EL (cell line): ENCODE measurements at regions not wholly inside any gene's neighbourhood (a gene's known extent, or its start where the extent isn't known, plus 50 kb on each side); places are given as distances from the start of the nearest gene placed in this dataset.

Source experiments
- DNase-seq: peaks from one replicate; pipeline ENCODE4 v3.0.0-alpha.2; 2016

DNA sequence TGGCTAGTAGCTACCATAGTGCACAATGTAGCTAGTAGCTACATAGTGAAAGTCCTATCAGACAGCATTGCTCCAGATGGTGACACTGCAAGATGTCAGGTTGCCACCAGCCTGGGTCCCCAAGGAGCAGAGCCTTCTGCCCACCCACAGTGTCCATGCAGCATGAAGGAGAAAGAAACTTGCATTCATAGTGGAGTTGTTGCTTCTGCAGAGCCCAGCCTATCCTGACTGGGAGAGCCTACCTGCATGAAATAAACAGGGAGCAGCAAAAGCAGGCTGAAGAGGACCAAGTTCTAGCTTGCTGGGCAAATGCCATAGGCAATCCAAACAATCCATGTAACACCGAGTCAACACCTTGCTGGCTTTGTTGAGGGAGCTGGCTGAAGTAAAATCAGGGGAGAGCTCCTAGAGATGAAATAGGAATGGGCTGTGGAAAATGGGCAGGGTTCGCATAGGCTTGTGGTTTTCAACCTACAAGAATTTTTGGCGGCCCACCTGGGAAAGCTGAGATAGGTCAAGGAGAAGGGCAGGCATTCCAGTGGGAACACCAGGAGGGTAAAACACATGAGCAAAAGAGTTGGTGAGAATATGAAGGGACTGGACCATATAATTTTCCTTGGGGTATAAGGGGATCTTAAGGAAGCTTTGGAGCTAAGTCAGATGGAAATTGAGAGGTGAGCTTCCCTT, 195.8 kb downstream of the CYP26B1 start:
- DNase-seq, result no peak

DNA sequence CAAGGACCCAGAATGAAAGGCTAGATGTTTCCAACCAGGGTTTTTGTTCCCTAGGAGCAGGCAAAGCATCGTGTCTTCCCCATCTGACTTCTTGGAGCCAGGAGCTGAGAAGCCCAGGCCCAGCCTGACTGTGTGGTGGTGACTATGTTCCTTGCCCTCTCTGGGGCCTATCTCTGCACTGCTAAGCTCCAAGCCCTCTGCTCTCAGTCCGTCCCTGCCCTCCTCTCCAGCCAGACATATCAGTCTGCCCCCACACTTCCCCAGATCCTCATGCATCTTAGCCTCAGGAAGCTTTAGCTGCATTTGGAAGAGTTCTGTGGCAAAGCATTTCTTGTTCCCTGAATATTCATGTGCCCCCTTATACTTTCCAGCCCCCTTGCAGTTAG, 196.6 kb downstream of the CYP26B1 start:
- no peak for DNase-seq

DNA sequence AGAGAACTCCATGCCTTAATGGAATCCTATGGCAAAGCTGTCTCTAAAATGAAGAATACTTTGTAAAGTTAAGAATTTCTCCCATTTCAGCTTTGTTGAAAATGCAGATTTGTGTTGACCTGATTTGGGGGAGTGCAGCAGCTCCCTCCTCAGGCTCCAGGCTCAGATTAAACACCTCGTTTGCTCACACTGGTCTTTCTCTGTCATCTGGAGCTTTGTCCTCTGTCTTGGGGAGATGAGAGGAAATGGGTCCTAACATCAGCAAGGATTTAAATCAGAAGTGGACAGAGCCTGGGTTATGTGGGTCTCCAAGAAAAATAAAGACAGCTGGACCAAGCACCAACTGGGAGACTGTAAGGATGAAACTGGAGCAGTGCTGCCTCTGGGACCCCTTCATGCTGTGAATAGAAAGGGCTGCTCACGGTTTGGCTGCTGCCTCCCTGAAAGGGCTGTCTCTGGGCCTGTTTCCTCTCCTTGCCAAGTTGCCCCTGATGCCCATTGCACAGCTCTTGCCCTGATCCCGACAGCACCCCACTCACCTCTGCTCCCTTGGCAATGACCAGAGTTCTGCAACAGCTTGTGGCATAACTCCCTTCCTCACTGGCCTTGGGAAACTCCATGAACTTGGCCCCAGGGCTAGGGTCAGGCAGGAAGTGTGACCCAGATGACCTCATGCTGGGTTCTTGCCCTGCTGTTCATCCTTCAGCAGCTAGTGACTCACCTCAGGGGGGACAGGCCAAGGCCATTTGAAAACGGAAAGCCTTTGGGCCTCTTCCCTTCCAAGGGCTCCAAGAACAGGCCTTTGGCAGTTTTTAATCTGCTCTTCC, 197.2 kb downstream of the CYP26B1 start:
- DNase-seq, result peak; percentile 54

DNA sequence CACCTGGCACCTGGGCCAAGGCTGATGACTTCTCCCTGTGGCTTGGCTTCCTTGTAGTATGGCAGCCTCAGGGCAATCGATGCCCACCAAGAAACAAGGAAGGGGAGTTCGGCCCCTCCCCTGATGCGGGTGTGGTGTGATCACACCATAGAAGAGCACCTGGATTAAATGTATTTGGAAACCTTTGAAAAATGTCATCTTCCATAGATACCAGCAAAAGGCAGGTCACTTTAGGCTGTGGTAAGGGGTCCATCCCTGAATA, 198.2 kb downstream of the CYP26B1 start:
- no peak for DNase-seq

DNA sequence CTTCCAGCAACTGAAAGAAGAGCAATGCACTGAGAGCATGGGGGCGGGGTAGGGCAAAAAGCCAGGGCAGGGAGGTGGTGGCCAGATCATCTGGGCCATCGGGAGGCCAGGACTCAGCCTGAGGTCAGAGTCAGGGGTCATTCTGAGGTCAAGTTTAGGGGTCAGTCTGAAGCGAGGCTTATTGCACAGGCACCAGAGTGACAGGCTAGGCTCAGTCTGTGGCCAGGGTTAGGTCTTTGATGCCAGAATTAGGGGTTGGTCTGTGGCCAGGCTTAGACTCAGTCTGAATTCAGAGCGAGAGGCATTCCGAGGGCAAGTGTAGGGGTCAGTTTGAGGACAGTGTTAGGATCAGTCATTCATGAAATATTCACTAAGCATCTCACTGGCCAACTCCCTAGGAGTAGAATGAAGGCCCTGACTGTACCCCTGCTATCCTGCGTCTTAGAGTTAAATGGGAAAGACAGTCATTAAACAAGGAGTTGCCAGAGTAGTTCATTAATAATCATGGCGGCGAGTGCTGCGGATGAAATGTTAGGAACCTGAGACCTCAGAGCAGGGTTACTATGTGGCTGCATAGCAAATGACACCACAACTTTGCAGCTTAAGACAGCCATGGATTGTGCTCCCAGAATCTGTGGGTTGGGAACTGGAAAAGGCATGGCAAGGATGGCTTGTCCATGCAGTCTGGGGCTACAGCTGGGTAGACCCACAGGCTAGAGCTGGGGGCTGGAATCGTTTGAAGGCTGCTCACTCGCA, 198.7 kb downstream of the CYP26B1 start:
- DNase-seq, result peak; percentile 86

- DNase-seq, result no peak
Observed at GRCh38 chr2:71947809-71948208, 199.9 kb downstream of the CYP26B1 start.

- DNase-seq, result no peak
Observed at GRCh38 chr2:71945603-71945959, 202.1 kb downstream of the CYP26B1 start.

DNA sequence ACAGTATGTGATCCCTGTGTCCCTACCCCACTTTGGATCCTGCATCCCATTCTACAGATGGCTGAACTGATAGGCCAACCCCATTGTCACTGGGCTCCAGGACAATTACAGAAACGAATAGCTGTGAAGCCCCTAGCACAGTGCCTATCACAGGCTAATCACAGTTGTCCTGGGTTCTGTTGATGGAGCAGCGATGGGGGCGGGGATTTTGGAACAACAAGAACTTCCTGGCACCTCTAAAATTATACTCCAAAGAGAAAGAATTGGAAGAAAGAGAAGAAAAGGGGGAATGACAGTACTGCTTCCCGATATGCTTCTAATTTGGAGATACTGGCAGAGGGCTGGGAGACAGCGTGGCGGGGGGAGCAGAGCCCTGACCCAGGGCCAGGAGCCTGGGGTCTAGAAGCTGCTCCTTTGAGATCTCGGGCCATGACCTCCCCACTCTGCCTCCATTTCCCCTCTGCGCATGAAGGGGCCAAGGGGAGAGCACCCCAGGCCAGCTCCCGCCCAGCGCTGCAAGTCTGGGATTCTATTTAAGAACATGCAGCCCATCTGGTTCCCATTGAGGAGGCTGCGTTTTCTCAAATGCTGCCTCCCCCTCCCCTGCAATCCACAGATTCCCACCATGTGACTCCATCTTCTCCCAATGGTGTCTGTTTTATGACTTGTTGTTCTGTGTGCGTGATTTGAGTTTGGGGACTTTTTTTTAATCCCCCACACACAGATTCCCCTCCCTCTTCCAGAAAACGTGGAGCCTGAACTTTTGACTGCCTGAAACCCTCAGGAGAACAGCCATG, 202.7 kb downstream of the CYP26B1 start:
- no peak for DNase-seq

- DNase-seq, result no peak
Observed at GRCh38 chr2:71944183-71944550, 203.5 kb downstream of the CYP26B1 start.

GRCh38 chr2:71943238-71944182, 204.2 kb downstream of the CYP26B1 start:
- DNase-seq, result peak; percentile 13

DNA sequence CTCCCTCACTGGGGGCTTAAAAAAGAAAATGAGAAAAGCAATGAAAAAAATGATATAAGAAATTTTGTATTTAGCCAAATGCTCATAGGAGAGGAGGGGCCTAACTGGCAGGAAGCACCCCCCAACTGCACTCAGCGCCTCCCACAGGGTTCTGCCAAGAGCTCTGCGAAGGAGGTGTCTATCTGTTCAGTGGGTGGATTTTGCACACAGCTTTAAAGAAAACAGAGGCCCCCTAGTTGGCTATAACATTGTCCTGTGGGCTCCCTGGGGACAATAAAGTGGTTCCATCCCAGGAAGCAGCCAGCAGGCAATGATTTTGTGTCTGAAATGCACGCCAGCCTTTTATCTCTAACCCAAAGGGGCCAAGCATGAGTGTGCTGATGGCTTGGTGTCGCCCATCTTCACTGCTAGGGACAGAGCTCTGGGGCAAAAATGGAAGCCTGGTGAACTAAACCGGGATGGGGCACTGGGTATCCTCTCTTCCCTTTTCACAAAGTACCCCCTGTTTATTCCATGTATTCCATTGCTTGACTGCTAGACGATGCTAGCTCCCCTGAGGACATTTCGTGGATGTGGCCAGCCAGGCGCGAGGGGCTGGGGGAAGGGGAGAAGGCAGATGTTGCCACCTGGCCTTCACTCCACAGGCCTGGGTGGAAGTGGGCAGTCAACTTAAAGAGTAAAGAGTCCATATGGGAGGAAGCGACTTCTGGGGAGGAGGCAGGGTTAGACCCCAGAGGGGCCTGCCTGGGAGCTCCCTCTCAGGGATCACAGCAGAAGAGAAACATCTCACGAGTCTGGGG, 205.7 kb downstream of the CYP26B1 start:
- no peak for DNase-seq

GRCh38 chr2:71940695-71941094, 207.0 kb downstream of the CYP26B1 start:
- peak; percentile 31 for DNase-seq

DNA sequence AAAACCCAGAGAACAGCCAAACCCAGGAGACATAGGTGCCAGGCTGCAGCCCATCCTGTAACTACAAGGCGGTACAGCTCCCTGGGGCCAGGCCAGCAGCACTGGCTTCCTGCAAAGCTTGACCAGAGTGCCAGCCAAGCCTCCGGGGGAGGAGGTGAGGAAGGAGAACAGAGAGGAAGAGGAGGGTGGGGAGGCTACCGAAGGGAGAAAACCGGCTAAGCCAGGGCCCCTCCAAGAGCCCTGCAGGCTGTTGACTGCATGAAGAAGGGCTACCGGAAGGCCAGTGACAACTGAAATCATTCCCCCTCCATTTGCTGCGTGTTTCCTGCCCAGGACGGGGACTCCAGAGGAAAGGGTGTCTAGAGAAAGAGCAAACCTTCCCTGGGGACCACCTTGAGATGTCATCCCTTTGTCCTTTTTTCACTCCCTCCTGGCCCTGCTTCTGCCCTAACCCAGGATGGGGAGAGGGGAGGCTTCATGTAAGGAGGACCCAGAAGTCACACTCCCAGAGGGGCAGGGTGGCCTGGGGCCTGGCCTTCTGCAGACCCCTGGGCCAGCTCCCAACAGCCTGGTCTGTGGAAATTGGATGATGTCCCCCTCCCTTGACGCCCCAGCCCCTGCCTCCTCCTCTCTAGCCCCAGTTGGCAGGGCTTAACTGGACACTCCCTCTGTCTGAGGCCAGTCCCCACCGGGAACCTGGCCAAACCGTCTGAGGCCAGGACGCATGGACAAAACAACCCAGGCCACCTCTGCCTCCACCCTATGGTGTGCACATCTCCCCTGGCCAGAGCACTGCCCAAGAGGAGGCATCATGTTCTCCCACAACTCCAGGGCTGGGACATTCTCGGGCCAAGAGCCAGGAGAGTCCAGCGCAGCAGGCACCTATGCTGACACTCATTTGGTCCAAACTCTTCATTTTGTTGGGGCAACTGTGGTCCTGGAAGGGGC, 207.8 kb downstream of the CYP26B1 start:
- DNase-seq, result no peak

DNA sequence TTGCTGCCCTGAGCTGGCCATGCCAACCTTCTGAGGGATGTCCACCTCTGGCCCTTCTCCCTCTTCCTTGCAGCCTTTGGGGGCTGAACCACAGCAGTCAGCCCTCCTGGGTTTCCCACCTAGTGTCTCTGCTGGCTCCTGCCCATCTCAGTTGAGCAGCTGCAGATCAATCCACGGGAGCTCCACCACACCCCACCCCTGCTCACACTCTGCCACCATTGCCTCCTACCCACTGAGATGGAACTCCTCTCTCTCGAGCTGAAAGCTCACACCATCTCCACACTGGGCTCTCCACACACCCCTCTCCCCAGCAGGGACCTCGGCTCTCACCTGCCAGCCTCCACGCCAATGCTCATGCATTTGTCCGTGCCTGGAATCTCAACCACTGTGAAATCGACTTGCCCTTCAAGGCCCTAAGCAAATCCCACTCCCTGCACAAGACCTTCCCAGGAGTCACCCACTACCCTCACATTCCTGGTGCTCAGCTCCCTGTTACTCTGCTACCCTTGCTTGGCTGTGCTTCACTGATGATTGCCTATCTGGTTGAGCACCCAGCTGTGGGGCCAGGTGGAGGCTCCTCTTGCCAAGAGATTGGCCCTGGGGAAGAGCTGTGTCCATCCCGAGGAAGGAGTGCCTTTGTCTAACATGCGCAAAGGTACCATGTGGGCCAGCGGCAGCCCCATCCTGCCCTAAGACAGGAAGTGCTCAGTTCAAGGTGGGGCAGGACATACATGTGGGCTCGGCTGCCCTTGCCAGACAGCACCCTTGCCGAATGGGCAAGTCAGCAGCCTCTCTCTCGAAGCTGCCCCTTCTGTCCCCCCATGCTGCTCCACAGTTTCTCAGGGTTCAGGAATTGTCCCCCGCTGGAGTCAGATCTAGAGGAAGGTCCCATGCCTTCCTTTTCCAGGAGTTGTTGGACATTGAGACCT, 208.7 kb downstream of the CYP26B1 start:
- DNase-seq, result no peak

- DNase-seq, result no peak
Observed at GRCh38 chr2:71938108-71938507, 209.6 kb downstream of the CYP26B1 start.

- DNase-seq, result no peak
Observed at GRCh38 chr2:71937396-71937795, 210.3 kb downstream of the CYP26B1 start.

DNA sequence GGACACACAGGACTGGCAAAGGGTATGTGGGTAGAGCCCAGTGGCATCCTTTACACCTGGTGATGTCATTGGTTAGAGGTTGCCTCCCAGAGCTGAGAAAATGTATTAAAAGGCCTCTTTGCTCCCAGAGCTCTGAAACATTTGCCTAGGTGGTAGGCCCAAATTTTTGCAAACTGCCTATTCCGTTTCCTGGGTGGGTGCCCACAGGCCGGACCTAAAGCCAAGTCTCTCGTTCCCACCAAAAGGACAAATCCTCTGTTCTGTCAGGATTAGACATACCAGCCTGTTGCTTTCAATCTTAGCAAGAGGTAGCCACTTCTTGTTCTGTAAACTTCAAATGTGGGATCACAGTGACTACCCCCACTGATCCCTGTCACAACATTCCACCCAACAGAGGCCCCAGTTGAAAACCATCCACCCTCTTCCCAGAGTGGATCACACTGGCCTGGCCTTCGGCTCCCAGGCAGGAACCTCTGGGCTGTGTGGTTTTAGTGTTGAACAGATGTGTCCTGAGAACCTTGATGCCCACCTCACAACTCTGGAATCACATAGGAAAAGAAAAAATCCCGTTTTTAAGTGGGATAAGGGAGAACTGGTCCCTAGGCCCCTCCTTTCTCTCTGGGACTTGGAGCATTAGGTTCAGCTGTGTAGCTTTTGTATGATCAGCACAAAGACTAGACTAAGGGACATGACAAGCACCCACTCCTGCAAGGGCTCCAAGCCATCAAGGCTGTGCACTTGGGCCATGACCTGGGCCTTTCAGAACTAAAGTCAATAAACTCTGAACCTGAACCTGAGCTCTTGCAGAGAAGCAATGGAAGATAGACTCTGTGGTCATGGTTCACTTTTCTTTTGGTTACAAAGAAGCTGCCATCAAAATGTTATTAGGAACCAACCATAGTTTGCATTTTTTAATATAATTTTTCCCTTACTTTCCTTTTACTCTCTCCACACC, 211.3 kb downstream of the CYP26B1 start:
- DNase-seq, result no peak
